Right lobe of liver (tissue), 4 donors: ENCODE measurements at regions not wholly inside any gene's neighbourhood (a gene's known extent, or its start where the extent isn't known, plus 50 kb on each side); places are given as distances from the start of the nearest gene placed in this dataset.

ENCODE experiments used
- POLR2A ChIP-seq: fragments of 450-650 bp; IDR thresholded peaks from one replicate; pipeline ENCODE4 v1.6.1; 2017; ENCODE audit warnings: antibody characterized with exemption, mild to moderate bottlenecking
- TF ChIP-seq, protein P1 (sequence below), 4 donors: fragments of 200-600 bp in 3 of 4; fragments of 450-650 bp in 1 of 4; IDR thresholded peaks; one replicate each; pipeline versions ENCODE4 v1.5.1 to v1.8.0; 2016 to 2022; ENCODE audit warnings: antibody characterized with exemption in 4 of 4, mild to moderate bottlenecking in 2 of 4
- donor health status: DM: no; HTN: no; CAD: no.
- donor health status: DM: no; HTN: no; CAD: no.
- donor health status: DM: no; HTN: yes; CAD: no.

DNA sequence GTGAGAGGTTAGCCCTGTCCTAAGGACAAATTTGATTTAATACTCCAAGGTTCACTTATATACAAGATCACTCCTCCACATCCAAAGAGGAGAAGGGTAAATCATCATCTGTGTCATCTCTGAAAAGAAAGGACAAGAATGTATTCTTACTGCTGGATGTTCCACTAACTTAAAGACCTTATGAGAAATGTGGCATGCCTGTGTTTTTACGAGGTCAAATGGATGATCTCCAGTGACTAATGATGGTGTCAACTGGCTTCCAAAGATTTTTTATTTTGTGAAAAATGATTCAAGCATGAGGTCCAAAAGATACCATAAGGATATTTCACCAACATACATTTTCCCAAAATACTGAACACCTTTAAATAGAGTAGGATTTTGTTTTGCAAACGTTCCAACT, 143.4 kb downstream of the PTCHD1 start:
- TF ChIP-seq, protein P1, sequence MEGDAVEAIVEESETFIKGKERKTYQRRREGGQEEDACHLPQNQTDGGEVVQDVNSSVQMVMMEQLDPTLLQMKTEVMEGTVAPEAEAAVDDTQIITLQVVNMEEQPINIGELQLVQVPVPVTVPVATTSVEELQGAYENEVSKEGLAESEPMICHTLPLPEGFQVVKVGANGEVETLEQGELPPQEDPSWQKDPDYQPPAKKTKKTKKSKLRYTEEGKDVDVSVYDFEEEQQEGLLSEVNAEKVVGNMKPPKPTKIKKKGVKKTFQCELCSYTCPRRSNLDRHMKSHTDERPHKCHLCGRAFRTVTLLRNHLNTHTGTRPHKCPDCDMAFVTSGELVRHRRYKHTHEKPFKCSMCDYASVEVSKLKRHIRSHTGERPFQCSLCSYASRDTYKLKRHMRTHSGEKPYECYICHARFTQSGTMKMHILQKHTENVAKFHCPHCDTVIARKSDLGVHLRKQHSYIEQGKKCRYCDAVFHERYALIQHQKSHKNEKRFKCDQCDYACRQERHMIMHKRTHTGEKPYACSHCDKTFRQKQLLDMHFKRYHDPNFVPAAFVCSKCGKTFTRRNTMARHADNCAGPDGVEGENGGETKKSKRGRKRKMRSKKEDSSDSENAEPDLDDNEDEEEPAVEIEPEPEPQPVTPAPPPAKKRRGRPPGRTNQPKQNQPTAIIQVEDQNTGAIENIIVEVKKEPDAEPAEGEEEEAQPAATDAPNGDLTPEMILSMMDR (IDR thresholded peaks at IDR 0.05) = no peak
- no peak for TF ChIP-seq POLR2A
